ENCODE measurements at regions not wholly inside any gene's neighbourhood (a gene's known extent, or its start where the extent isn't known, plus 50 kb on each side); places are given as distances from the start of the nearest gene placed in this dataset.

DNA sequence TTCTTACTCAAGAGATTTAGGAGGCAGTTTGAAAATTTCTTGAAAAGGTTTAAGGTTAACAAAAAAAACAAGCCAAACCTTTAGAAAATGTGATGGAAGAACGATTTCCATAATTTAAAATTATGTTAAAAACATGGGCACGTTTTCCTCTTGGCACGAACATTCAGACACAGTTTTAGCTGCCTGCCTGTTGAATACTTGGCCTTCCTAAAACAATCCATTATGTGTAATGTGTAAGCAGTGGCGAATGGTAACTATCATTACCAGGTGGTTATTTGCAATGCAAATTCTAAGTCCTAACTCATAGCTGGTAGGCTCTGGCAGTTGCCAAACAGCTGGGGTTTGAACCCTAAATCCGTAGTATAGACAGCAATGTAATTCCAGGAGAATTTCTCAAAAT, 1425.7 kb upstream of the SLC10A2 start:
- TF ChIP-seq, protein P1, sequence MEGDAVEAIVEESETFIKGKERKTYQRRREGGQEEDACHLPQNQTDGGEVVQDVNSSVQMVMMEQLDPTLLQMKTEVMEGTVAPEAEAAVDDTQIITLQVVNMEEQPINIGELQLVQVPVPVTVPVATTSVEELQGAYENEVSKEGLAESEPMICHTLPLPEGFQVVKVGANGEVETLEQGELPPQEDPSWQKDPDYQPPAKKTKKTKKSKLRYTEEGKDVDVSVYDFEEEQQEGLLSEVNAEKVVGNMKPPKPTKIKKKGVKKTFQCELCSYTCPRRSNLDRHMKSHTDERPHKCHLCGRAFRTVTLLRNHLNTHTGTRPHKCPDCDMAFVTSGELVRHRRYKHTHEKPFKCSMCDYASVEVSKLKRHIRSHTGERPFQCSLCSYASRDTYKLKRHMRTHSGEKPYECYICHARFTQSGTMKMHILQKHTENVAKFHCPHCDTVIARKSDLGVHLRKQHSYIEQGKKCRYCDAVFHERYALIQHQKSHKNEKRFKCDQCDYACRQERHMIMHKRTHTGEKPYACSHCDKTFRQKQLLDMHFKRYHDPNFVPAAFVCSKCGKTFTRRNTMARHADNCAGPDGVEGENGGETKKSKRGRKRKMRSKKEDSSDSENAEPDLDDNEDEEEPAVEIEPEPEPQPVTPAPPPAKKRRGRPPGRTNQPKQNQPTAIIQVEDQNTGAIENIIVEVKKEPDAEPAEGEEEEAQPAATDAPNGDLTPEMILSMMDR (IDR thresholded peaks at IDR 0.05) = no peak
- TF ChIP-seq POLR2AphosphoS5 (IDR thresholded peaks at IDR 0.05) (no peak), POLR2A (IDR thresholded peaks at IDR 0.05) (no peak)
